K562 (cell line): ENCODE measurements at regions not wholly inside any gene's neighbourhood (a gene's known extent, or its start where the extent isn't known, plus 50 kb on each side); places are given as distances from the start of the nearest gene placed in this dataset.
A peak's percentile ranks its signal among the peaks of the same experiment; 100 is the strongest.

Experiments
- ATAC-seq: fragments of 200-7000 bp; cut with Tn5 transposase; 3 replicates; pipeline ENCODE4 v1.9.1; 2020; ENCODE audit warnings: moderate library complexity
- BruUV-seq: library from RNA; stranded (reverse); fragments of 400-500 nt; replicated peaks from 2 replicates; lab custom pipeline; 2021; lab: Mats Ljungman, UMichigan
- CTCF ChIA-PET: fragments of 300-600 bp; formaldehyde crosslinking; extraction: SDS; loops from one replicate; lab custom pipeline; 2021; ENCODE audit warnings: low intra/inter-chr PET ratio; lab: Yijun Ruan, JAX
- POLR2A ChIA-PET: fragments of 300-600, 350-650 bp; sonication (Branson Sonifier 250); formaldehyde crosslinking; extraction: SDS; loops from one replicate; lab custom pipeline; 2021; ENCODE audit warnings: antibody characterized with exemption, inconsistent platforms; lab: Yijun Ruan, JAX
- DNase-seq, 4 experiments: peaks; one replicate each; pipeline versions ENCODE4 v3.0.0 to v3.0.0-alpha.2; 2011 to 2018; ENCODE audit warnings: low spot score in 3 of 4, mixed read lengths in 3 of 4; ENCODE audit errors: extremely low read depth in 1 of 4
- FAIRE-seq: peaks from 2 replicates; lab custom pipeline; 2011; peaks lifted over from hg19 to GRCh38; lab: Jason Lieb, UNC
- H2AFZ ChIP-seq: 2 replicates; pipeline ENCODE4 v1.6.0; 2011; ENCODE audit warnings: low read depth, low read length, control low read depth, inconsistent platforms
- H3K27ac ChIP-seq: fragments of 200-600 bp; 3 replicates; pipeline ENCODE4 v1.8.0; 2011; ENCODE audit warnings: low read depth, mild to moderate bottlenecking, control low read depth, inconsistent platforms, low read length, moderate library complexity, mixed read lengths; ENCODE audit errors: extremely low read depth
- H3K27me3 ChIP-seq, 2 experiments: fragments of 300-600 bp in 1 of 2; 2 replicates in 1 of 2; 3 replicates in 1 of 2; pipeline versions ENCODE4 v1.6.0 to v1.8.0; 2011; ENCODE audit warnings: inconsistent platforms in 2 of 2, low read length in 2 of 2, mild to moderate bottlenecking in 1 of 2, mixed read lengths in 1 of 2, moderate library complexity in 1 of 2; ENCODE audit not compliant: control insufficient read depth in 2 of 2, insufficient read depth in 2 of 2
- H3K36me3 ChIP-seq: fragments of 300-600 bp; 3 replicates; pipeline ENCODE4 v1.8.0; 2011; ENCODE audit warnings: mild to moderate bottlenecking, low read length, inconsistent platforms; ENCODE audit not compliant: control insufficient read depth, insufficient read depth
- H3K4me1 ChIP-seq, 2 experiments: fragments of 200-600 bp in 1 of 2; replicated peaks in 1 of 2; 2 replicates in 1 of 2; 3 replicates in 1 of 2; pipeline versions ENCODE4 v1.5.1 to v1.8.0; 2011; ENCODE audit warnings: inconsistent platforms in 2 of 2, low read length in 2 of 2, mild to moderate bottlenecking in 1 of 2, mixed read lengths in 1 of 2, moderate library complexity in 1 of 2; ENCODE audit not compliant: control insufficient read depth in 2 of 2, insufficient read depth in 2 of 2
- H3K4me2 ChIP-seq: 2 replicates; pipeline ENCODE4 v1.6.1; 2011; ENCODE audit warnings: low read length, control low read depth, inconsistent platforms, mixed read lengths; ENCODE audit not compliant: insufficient read depth
- H3K4me3 ChIP-seq: fragments of 200-600 bp; sonication (generic), shearing (Covaris generic); 2 replicates; pipeline ENCODE4 v1.5.1; 2016; ENCODE audit warnings: control low read depth, inconsistent platforms
- H3K79me2 ChIP-seq: fragments of 200-600 bp; 3 replicates; pipeline ENCODE4 v1.8.0; 2011; ENCODE audit warnings: low read length, inconsistent platforms; ENCODE audit not compliant: control insufficient read depth, insufficient read depth
- H3K9ac ChIP-seq, 2 experiments: 2 replicates each; pipeline versions ENCODE4 v1.6.0 to v1.6.1; 2011; ENCODE audit warnings: low read depth in 2 of 2, low read length in 2 of 2, control low read depth in 1 of 2, inconsistent platforms in 1 of 2, mild to moderate bottlenecking in 1 of 2, mixed read lengths in 1 of 2; ENCODE audit not compliant: insufficient read depth in 1 of 2
- H3K9me1 ChIP-seq: one replicate; pipeline ENCODE4 v1.6.0; 2011; ENCODE audit warnings: inconsistent platforms, mild to moderate bottlenecking, low read length, moderate library complexity; ENCODE audit not compliant: control insufficient read depth, insufficient read depth
- H3K9me3 ChIP-seq: replicated peaks from 2 replicates; pipeline ENCODE4 v1.5.1; 2011; ENCODE audit warnings: low read depth, low read length, inconsistent platforms; ENCODE audit not compliant: control insufficient read depth, insufficient read depth
- H4K20me1 ChIP-seq: replicated peaks from 2 replicates; pipeline ENCODE4 v1.6.1; 2011; ENCODE audit warnings: low read length, inconsistent platforms, mixed read lengths; ENCODE audit not compliant: control insufficient read depth, insufficient read depth
- BHLHE40 ChIP-seq: IDR thresholded peaks from 2 replicates; pipeline ENCODE4 v1.6.1; 2011; ENCODE audit warnings: low read length, improper control_type of control experiment
- DMBX1 ChIP-seq: fragments of 250-450 bp; sonication (Bioruptor Pico); IDR thresholded peaks from 2 replicates; pipeline ENCODE4 v1.8.0; 2022; ENCODE audit warnings: inconsistent platforms, mild to moderate bottlenecking, moderate library complexity, borderline replicate concordance
- EWSR1 ChIP-seq: fragments of 450-650 bp; IDR thresholded peaks from 2 replicates; pipeline ENCODE4 v1.6.1; 2018; ENCODE audit warnings: borderline replicate concordance, mild to moderate bottlenecking, low read depth, moderate library complexity; ENCODE audit not compliant: partially characterized antibody
- FOXK1 ChIP-seq: sonication (generic); formaldehyde crosslinking; IDR thresholded peaks from 2 replicates; pipeline ENCODE4 v1.8.0; 2022; ENCODE audit warnings: missing genetic modification reagents, mild to moderate bottlenecking, borderline replicate concordance
- GTF2A2 ChIP-seq: IDR thresholded peaks from 2 replicates; pipeline ENCODE4 v1.6.1; 2016; ENCODE audit warnings: mild to moderate bottlenecking, missing genetic modification characterization, missing compliant biosample characterization
- HSF4 ChIP-seq: fragments of 250-450 bp; sonication (Bioruptor Pico); IDR thresholded peaks from 2 replicates; pipeline ENCODE4 v2.1.2; 2022; ENCODE audit warnings: mild to moderate bottlenecking, moderate library complexity, borderline replicate concordance
- KAT8 ChIP-seq: fragments of 450-650 bp; IDR thresholded peaks from 2 replicates; pipeline ENCODE4 v1.6.1; 2016; ENCODE audit warnings: low read depth, mild to moderate bottlenecking
- MIER1 ChIP-seq: fragments of 450-650 bp; IDR thresholded peaks from 2 replicates; pipeline ENCODE4 v1.6.1; 2016; ENCODE audit warnings: antibody characterized with exemption, mild to moderate bottlenecking, low read depth
- RAD51 ChIP-seq: fragments of 450-650 bp; IDR thresholded peaks from 2 replicates; pipeline ENCODE4 v1.7.1; 2016; ENCODE audit warnings: low read depth, mild to moderate bottlenecking, borderline replicate concordance
- TAL1 ChIP-seq: fragments of 450-650 bp; IDR thresholded peaks from 2 replicates; pipeline ENCODE4 v1.6.1; 2016; ENCODE audit warnings: mild to moderate bottlenecking
- ZBTB1 ChIP-seq: sonication (generic); formaldehyde crosslinking; IDR thresholded peaks from 2 replicates; pipeline ENCODE4 v1.8.1; 2023; ENCODE audit warnings: missing genetic modification reagents, low read depth, mild to moderate bottlenecking, borderline replicate concordance
- ZNF282 ChIP-seq: sonication (generic); formaldehyde crosslinking; IDR thresholded peaks from 2 replicates; pipeline ENCODE4 v1.8.1; 2023; ENCODE audit warnings: missing genetic modification reagents
- ZNF41 ChIP-seq: fragments of 250-450 bp; sonication (Bioruptor Pico); conservative IDR thresholded peaks from 2 replicates; pipeline ENCODE4 v1.4.0; 2020; ENCODE audit warnings: mild to moderate bottlenecking
- ZZZ3 ChIP-seq: fragments of 450-650 bp; IDR thresholded peaks from 2 replicates; pipeline ENCODE4 v1.6.1; 2016; ENCODE audit warnings: antibody characterized with exemption, mild to moderate bottlenecking, moderate library complexity
- WGBS: fragments of 100-300 bp; shearing (Covaris generic); methylation state at CpG from one replicate; pipeline ENCODE4 v1.1.6; 2016; ENCODE audit warnings: low coverage, mixed read lengths; ENCODE audit not compliant: insufficient coverage; ENCODE audit errors: missing lambda C conversion rate; 5-methylcytosine and 5-hydroxymethylcytosine counted together
- in situ Hi-C: fragments of 300-500 bp; cut with MboI; formaldehyde crosslinking; loops from 4 replicates; pipeline ENCODE4 v1.15.0; 2018; ENCODE audit warnings: inconsistent platforms, mixed read lengths
- intact Hi-C: fragments of 100-400 bp; cut with micrococcal nuclease; formaldehyde crosslinking; loops from 2 replicates; pipeline ENCODE4 v1.14.2; 2022
- TF ChIP-seq, protein P1 (sequence below): fragments of 450-650 bp; IDR thresholded peaks from 2 replicates; pipeline ENCODE4 v1.6.1; 2016; ENCODE audit warnings: borderline replicate concordance
- TF ChIP-seq, protein P2 (sequence below): fragments of 250-450 bp; sonication (Bioruptor Pico); IDR thresholded peaks from 2 replicates; pipeline ENCODE4 v1.4.0; 2020; ENCODE audit warnings: borderline replicate concordance

DNA sequence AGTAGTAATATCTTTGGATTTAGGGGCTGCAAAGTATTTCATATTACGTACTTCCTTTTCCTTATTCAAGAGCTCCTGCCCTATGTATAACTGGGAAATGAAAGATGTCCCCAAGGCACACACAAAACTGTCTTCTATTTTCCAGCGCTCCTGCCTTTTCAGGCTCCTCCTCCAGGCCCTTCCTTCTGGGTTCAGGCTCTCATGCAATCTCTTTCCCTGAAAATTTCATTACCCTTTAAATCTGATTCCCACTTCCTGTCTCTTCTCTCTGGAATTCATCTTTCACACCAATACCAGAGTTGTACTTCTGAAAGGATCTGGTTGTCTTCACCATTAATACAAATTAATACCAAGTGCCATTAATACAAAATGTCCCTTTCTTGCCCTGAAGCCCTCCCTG lies 181.6 kb downstream of the UTRN start (continued):
- TF ChIP-seq EWSR1, result no peak
- no peak for TF ChIP-seq TAL1
- no peak for TF ChIP-seq RAD51
- TF ChIP-seq KAT8, result no peak
- TF ChIP-seq, all 486 proteins: peak for 0

DNA sequence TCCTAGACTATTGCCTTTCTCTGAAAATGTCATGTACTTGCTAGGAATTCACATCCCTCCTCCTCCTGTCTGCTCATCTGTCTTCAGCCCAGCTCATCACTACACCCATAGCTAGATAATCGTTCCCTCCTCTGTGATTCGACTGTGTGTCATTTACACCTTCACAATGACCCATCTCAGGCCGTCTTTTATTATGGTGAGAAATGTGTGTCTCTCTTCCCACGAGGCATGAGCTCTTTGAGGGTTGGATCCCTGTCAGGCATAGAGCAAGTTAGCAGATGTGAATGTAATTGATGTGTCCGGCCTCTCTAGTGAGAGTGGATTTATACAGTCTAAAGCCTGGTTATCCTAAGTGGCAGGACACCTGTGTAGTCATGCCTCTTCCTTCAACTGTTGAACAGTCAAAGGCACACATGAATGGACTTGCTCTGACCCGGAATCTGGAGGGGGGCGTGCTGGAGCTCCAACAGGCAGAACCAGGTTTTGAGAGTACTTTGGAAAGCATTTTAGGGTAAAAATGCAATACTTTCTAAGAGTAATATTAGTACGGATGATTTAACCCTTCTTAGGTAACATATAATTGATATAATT lies 182.1 kb downstream of the UTRN start:
- Histone ChIP-seq H3K4me2 (no peak overlapping the region), H2AFZ (no peak overlapping the region), H3K27ac (no peak overlapping the region), H3K79me2 (no peaks in the 10 kb centered on the region), H3K9me1 (no peaks in the 10 kb centered on the region), H3K9me3 (no peaks in the 10 kb centered on the region), H3K4me1 (peaks cover 0 to 13% of the 10 kb centered on the region in 2 experiments; a peak in 3 of 5 replicates), H3K27me3 (no peaks in the 10 kb centered on the region), H3K36me3 (no peaks in the 10 kb centered on the region)
- FAIRE-seq (peak; percentile 42), DNase-seq (no peak)
- BruUV-seq, result no TSS peak
- WGBS, result 31% methylated on average over 8 of the region's 8 CpGs
- intact Hi-C loops, result no loop called here
- CTCF ChIA-PET, result no interaction called here
- no peak for TF ChIP-seq DMBX1 (CRISPR knock-in tag)
- TF ChIP-seq, protein P1, sequence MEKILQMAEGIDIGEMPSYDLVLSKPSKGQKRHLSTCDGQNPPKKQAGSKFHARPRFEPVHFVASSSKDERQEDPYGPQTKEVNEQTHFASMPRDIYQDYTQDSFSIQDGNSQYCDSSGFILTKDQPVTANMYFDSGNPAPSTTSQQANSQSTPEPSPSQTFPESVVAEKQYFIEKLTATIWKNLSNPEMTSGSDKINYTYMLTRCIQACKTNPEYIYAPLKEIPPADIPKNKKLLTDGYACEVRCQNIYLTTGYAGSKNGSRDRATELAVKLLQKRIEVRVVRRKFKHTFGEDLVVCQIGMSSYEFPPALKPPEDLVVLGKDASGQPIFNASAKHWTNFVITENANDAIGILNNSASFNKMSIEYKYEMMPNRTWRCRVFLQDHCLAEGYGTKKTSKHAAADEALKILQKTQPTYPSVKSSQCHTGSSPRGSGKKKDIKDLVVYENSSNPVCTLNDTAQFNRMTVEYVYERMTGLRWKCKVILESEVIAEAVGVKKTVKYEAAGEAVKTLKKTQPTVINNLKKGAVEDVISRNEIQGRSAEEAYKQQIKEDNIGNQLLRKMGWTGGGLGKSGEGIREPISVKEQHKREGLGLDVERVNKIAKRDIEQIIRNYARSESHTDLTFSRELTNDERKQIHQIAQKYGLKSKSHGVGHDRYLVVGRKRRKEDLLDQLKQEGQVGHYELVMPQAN, result no peak
- TF ChIP-seq, protein P2, sequence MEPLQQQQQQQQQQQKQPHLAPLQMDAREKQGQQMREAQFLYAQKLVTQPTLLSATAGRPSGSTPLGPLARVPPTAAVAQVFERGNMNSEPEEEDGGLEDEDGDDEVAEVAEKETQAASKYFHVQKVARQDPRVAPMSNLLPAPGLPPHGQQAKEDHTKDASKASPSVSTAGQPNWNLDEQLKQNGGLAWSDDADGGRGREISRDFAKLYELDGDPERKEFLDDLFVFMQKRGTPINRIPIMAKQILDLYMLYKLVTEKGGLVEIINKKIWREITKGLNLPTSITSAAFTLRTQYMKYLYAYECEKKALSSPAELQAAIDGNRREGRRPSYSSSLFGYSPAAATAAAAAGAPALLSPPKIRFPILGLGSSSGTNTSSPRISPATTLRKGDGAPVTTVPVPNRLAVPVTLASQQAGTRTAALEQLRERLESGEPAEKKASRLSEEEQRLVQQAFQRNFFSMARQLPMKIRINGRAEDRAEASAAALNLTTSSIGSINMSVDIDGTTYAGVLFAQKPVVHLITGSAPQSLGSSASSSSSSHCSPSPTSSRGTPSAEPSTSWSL, result no peak
- no peak for TF ChIP-seq ZZZ3
- no peak for TF ChIP-seq HSF4 (CRISPR knock-in tag)
- no peak for TF ChIP-seq BHLHE40
- TF ChIP-seq GTF2A2 (tag), result no peak
- no peak for TF ChIP-seq ZNF282 (CRISPR knock-in tag)
- no peak for TF ChIP-seq FOXK1 (CRISPR knock-in tag)
- TF ChIP-seq ZNF41 (CRISPR knock-in tag), result no peak
- no peak for TF ChIP-seq ZBTB1 (CRISPR knock-in tag)
- TF ChIP-seq MIER1, result no peak
- TF ChIP-seq, all 486 proteins: peak for 0
- no peaks in the 10 kb centered on the region for H4K20me1 ChIP-seq
- no peak for ATAC-seq
- POLR2A ChIA-PET, result no interaction called here
- in situ Hi-C loops, result no loop called here
- no peak overlapping the region for H3K4me3 ChIP-seq
- H3K9ac ChIP-seq, result no peak overlapping the region
